Limb (tissue), 2 donors: ENCODE measurements at regions not wholly inside any gene's neighbourhood (a gene's known extent, or its start where the extent isn't known, plus 50 kb on each side); places are given as distances from the start of the nearest gene placed in this dataset.

ENCODE experiments used
- DNase-seq, 2 donors: peaks; one replicate each; pipeline ENCODE4 v3.0.0-alpha.2; 2016; ENCODE audit errors: extremely low spot score in 2 of 2

DNA sequence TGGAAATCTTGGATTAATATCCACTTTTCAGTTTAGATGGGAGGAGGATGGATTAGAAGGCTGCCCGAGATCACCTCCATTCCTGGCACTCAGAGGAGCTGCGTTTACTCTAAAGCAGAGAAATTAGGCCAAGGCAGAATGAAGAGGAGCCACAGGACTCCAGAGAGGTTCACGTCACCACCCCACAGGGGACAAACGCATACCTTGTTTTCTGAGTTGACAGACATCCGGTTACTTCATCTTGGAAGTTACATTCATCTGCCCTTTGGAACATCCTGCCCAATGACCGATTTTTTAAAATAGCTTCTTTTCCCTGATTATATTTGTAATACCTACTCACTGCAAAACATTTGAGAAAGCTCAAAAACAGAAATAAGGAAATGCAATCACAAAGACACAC is 220.0 kb downstream of the SOX9 start:
- DNase-seq: no peak

DNA sequence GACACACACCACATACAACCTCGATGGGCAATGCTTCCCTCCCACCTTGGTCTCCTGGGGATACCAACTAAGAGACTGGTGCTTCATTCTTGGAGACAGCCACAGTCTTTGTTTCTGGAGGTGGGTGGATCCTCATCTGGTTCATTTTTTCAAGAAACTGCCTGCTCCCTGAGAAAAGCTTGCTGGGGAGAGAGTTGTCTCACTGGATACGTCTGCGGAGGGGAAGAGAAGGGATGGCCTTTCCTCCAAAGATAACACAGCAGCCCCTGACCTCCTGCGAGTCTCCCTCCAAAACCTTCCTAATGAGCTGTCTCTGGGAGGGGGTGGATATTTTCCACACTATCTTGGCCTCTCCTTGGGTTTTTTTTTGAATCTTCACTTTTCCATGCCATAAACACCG is 221.2 kb downstream of the SOX9 start:
- no peak for DNase-seq

DNA sequence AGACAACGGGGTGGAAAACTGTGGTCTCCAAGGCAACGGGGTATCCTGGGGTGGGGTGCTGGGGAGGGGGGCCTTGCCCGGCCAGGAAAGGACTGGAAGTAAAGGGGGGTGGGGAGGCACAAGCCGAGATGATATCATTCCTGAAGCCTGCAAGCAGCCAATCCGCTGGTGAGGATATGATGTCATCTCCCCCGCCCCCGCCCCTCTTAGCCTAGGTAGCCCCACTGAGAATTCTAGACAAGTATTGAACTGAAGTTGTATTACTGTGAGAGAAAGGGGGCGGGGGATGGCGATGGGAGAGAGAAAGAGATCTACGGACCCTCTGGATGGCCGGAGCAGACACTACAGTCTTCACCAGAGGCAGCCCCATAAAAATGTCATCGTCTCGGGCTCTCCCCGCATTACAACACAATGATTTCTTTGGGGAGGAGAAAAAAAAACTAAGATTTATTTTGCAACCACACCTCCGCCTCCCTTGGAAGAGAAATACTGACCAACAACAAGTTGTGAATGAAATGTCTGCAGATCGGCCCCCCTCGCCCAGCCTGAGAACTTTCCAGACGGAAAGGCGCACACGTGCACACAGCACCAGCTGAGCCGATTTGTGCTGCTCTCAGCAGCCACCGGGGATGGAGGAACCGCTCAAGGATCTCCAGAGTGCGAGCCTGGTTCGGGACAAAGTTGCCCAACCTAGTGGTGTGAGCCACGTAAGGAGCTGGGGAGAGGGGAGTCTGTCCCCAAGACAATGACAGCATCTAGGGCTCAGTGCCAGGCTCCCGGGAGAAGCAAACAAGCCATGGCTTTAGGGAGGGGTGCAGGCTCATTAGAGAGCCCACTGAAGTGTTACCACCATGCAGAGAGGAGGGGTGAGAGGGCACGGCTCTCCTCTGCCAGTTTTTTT is 222.1 kb downstream of the SOX9 start:
- peak in 1 of 2 donors; percentile 86 for DNase-seq

DNA sequence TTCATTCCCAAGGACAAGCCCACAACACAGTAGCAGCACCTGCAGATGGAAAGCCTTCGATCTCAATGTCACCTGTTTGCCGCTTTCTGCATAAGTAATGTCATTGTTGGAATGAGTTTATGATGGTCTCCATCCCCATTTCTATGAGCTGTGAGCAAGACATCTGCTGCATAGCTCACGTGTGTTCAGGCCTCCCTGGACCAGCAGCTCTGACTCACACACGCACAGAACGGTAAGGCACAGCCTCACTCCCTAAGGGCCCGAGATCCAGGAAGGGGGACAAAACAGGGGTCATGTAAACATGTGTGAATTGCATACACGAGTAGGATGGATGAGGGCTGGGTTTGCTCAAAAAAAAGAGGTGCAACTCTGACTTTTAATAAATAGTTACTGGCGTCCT is 223.1 kb downstream of the SOX9 start:
- no peak for DNase-seq

DNA sequence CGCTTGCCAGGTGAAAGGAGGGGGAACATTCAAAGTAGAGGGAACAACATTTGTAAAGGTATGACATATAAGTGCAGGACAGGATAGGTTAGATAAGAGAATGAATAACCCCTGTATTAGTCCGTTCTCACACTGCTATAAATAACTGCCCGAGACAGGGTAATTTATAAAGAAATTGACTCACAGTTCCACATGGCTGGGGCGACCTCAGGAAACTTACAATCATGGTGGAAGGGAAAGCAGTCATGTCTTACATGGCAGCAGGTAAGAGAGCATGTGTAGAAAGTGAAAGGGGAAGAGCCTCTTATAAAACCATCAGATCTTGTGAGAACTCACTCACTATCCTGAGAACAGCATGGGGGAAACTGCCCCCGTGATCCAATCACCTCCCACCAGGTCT is 223.8 kb downstream of the SOX9 start:
- no peak for DNase-seq

DNA sequence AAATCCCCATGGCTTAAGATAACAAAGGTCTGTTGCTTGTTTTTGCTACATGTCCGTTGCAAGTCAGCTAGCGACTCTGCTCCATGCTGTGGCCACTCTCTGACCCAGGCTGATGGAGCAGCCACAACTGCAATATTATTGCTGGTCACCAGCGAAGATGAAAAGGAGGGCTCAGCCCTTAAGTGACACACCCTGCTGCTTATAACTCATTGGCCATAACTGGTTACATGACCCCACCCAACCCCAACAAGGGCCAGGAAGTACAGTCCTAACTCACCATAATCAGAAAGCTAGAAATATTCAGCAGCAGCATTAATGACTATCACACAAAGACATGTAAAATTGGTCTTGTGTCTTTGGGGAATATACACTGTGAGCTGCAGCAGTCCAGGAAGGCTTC is 224.3 kb downstream of the SOX9 start:
- DNase-seq: no peak

DNA sequence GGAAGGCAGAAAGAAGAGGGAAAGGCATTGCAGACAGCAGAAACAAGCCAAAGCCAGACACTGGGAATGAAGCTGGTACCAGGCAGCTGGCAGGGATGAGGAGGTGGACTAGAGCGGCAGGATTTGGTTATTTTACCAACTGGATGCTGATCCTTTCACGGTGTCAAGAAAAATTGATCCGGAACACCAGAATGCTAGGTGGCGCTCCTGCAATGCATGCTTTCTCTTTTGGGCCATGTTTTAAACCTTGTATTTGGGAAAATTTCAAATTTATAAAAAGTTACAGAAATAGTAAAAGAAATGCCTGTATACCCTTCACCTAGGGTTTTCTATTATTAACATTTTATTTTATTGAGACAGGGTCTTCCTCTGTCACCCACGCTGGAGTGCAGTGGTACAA is 224.7 kb downstream of the SOX9 start:
- no peak for DNase-seq

DNA sequence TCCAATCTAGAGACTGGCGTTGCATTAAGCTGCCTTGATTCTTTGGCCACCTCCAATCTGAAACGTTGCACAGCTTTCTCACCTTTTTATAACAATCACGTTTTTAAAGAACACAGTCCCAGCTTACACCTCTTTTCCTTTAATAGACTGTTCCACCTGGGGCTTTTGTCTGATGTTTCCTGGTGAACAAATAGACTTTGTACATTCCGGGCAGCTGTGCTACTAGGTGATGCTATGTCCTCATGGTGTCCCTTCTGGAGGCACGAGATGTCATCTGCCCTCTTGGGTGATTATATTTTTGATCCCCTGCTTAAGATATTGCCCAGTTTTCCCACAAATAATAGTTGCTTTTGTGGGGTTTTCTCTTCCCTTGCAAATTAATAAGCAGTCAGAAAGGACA is 225.5 kb downstream of the SOX9 start:
- no peak for DNase-seq

DNA sequence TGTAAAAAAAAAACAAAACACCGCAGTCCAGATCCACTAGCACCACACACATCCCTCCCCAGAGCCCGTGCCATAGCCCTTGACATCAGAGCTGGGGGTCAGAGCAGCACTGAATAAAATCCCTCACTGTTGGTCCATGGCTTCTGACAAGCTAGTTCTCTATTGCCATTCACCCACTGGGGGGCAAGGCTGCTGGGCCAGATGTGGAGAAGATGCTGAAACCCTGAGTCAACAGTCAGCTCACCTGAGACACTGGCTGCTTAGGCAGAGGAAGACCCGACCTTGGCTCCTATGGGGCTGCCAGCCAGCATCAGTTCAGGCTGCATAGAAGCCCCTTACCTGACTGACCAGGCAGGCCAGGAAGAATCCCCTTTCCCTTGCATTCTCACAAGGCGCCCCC is 228.2 kb downstream of the SOX9 start:
- DNase-seq: no peak

DNA sequence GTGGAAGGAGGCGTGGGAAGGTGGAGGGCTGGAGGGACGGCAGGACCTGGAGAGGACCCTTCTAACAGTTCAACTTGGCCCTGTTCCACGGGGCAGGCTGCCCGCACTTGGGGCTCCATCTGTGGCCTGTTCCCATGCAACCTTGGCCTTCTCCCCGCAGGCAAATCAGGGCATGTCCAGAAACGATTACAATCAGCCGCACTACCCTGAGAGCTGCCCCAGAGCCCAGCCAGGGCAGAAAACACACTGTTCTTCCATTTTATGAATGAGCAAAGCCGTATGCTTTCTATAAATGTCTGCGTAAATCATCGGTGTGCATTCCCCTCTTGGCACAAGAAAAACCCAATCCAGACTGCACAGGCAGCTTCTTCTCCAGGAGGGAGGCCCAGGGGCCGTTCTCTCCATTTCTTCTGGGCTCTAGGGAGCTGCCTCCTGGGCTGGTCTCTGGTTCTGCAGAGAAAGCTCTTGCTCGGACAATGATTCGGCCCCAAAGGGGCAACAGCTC is 228.7 kb downstream of the SOX9 start:
- DNase-seq: no peak

DNA sequence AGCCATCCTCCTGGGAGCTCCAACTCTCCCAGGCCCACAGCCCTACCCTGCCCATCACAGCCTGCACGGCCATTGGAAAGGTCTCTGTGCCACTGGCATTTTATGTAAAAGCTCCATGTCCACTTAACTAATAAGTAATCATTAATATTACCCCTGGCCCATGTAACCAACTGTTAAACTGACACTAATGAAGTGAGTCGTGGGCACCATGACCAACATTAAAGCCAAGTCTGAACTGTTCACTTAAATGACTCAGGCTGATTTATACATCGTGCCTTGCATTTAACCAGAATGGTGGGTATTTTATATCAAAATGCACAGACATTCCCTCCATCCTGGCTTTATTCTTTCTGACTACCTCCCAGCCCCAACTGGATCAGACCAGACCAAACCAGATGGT is 229.3 kb downstream of the SOX9 start:
- DNase-seq: no peak

DNA sequence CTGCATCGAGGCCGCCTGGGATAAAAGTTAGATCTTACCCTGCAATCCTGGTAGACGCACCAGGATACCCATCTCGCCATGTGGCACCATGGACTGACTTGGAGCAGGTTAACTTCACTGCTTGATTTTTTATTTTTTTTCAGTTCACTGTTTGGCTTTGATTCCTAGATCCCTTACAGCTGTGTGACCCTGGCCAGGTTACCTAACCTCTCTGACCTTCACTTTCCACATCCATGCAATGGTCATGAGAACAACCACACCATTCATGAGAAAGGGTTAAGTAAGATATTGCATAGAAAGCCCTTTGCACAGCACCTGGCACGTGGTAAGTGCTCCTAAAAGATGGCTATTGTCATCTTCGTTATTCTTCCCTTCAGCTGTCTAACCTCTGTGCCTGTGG is 230.5 kb downstream of the SOX9 start:
- no peak for DNase-seq

DNA sequence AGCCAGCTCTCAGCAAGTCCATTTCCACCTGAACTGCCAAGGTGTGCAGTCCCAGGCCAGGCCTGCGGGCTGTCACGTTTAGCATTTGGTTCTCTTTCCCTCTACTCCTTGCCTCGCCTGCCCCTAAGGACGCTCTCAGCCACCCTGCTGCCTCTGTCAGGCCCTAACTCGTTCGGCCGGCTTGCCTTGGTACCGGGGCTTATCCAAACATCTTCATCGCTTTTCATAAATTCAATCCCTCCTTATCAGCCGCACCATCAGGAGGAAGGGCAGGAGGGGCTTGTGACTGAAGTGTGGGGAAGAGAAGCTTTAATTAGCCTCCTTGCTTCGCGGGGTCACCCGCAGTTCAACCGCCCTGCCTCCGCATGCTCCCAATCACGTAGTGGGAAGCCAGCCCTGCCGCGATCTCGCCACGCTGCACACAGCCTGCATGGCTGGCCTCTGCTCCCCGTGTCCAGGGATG is 231.1 kb downstream of the SOX9 start:
- DNase-seq: no peak

DNA sequence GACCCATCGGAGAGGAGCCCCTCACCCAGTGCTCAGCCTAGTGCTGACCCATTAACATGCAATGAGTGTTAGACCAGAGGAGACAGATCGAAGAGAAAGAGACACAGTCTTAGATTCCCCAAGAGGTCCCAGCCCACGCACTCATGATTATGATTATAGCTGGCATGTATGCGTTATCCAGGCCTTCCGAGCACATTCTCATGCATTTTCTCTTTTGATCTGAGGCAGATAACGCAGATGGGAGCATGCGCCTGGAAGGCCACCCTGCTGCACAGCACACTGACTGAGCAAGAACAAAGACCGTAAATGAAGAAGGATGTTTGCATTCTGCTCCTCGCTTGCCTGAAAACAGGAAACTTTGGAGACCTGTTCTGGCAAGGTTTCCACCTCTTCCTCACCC is 232.7 kb downstream of the SOX9 start:
- no peak for DNase-seq

DNA sequence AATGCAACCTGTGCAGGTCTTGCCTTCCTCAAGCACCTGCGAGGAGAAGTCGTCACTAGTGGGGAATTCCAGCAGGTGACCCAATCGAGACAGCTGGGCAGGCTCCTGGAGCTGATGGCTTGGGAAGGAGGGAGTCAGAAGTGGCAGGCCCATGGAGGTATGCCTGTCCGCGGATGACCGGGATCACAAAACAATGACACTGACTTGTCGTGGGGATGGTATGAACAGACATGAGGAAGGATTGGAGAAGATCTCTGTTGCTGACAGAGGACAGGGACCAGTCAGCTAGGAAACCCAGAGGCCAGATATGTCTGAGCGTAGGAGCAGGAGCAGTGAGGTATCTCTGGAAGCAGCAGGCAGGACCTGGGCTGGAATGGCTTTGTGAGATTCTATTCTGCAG is 233.3 kb downstream of the SOX9 start:
- no peak for DNase-seq

DNA sequence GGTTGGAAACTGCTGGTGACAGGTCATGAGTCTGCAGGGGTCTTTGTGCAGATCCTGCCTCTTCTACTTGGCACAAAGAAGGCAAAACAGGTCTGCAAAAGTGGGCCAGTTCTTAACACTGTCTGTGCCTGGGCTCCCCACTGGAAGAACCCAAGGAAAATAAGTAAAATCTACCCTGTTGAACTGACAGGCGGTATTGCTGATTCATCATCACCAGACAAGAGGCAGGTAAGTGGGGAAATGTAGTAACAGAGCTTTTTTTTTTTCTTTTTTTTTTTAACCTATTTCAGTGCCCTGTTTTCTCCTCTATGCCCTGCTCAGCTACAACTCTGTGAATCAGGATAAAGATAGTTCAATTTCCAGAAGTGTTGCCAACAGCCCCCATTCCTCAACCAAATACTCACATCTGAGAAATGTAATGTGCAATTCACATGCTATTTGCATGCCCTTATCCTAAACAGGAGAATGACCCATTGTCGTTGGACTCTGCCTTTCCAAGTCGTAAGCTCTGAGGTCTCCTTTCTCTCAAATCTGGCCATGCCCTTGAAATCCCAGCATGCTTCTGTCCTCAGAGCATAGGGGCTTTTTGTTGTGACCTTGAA is 237.0 kb downstream of the SOX9 start:
- no peak for DNase-seq

DNA sequence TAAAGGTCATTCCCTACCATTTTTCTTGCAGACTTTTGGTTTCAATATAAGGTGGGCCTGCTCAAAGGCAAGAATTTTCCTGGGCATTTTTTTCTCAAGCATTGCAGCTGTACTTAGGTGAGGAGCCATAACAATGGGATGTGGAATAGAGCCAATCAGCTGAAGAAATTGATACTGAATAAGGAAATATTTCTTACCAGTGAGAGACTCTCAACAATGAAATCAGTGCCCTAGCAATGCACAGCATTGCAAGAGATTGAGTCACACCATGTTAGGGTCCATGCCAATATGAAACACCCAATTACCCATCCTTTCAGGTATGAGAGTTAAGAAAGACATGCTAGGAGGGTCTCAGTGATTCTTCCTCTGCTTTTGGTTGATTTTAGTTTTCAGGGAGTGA is 237.6 kb downstream of the SOX9 start:
- DNase-seq: no peak

DNA sequence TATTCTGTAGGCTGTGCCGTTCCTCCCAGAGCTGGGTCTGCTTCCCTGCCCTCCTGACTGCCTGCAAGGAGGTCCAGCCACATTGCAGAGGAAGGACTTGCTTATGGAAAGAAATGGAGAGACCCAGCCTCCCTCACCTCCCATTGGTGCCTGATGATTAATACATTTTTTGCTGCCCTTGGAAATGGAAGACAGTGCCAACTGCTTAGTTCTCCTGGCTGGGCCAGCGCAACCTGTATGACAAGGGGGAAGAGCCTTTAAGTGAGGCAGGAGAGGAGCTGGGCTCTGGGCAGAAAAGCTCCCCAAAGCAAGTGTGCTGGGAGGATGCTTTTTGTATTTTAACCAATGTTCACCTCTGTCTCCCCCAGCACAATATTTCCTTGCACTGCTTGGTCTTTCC is 238.5 kb downstream of the SOX9 start:
- DNase-seq: no peak

DNA sequence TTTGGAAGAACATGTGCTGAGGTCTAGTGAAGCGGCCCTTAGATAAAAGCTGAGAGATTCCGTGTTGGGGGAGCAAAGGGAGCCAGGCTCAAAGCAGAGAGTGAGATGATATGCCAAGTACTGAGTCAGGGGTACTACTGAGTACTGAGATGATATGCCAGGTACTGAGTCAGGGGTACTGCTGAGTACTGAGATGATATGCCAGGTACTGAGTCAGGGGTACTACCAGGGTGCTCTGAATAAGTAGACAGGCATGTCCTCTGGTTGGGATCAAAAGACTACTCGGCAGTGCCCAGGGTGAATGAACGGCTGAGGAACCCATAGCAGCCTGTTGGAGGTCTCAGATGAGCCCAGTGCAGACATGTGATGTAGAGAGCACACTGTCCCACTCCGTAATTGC is 239.0 kb downstream of the SOX9 start:
- DNase-seq: no peak

DNA sequence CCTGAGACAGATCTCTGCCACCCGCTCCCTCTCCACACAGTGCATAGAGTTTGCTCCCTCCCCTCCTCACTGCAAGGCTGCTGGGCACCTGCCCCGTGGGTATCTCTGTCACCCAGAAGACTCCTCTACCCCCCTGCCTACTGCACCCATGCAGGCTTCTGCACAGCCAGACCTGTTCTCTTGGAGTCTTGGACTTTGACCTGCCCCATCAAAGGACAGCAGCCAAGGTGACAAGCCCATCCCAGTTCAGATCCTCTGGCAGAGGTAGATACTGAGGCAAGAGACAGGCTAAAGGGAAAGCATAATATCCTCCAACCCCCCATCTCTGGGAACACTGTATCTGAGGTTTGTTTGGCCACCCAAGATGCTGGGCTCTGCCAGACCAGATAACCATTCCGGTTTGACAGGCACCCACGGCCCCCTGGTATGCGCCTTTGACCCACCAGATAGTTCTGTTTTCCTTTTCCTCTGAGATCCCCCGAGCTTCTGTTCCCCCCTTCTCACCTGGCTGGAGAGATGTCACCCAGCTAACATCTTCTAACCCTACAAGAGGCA is 239.6 kb downstream of the SOX9 start:
- no peak for DNase-seq

DNA sequence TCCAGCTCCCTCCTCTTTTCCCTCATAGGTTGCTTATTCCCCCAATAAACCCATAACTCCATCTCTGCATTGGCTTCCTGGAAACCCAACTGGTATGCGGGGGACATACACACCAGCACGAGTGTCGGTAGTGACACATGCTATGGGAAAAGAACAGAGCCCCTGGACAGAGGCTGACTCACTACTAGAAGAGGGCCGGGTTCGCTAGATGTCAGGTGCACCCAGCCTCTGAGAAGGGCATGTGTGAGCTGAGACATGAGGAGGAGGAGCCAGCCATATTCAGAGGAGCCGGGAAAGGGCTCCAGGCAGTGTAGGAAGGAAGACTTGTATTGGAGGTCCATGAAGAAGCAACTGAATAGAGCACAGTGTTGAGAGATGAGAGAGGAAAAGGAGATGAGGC is 241.1 kb downstream of the SOX9 start:
- no peak for DNase-seq

DNA sequence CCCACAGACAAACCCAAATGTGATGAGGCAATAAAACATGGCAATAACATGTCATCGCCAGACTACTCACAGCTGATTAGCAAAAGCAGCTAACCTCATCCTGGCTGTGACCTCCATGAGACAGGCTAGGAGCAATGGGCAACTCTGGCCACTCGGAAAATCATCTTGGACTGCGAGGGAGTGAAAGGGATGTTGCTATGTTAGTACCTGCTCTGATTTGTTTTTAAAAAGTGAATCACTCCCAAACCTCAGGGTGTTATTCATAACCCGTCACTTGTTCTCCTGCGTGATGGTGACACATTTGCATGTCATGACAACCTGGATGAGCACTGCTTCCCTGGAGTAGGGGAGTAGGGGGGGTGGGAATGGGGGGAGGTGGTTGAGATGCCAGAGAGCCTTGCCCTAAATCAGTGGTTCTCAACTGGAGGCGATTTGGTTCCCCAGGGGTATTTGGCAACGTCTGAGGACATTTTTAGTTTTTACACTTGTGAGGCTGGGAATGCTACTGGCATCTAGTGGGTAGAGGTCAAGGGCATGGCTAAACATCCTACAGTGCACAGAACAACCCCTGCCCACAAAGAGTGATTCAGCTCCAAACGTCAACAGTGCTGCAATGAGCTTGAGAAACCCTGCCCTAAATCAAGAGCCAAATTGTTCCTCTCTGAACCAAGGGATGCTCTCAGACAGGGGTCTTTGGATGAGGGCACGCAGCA is 241.7 kb downstream of the SOX9 start:
- no peak for DNase-seq
